Activated T-cell treated with anti-CD3 and anti-CD28 coated beads, Interleukin-2, amount 50 U/mL, for 48 hours (primary cell): ENCODE measurements at regions not wholly inside any gene's neighbourhood (a gene's known extent, or its start where the extent isn't known, plus 50 kb on each side); places are given as distances from the start of the nearest gene placed in this dataset.

Experiments used
- DNase-seq, 2 experiments: peaks; one replicate each; pipeline ENCODE4 v3.0.0-alpha.2; 2020

DNA sequence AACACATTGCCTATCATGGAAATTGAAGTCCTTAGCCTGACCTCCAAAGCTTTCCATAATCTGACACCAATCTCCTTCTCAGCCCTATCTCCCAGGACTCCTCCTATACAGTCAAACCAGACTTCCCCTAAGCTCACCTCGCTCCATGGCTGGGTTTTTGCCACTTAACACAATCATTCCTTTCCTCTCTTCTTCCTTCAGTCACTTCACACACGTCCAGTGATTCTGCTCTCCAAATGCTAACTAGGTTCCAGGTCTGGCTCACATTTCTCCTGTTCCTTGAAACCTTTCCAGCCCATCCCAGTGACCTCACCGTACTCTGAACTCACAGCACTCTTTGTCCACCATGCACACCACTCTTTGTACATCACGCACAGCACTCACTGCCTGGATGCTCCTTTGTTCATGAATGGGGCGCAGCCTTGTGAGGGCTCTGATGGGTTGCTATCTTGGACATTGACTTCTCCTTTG, 98.4 kb downstream of the GLUL start:
- DNase-seq = no peak

DNA sequence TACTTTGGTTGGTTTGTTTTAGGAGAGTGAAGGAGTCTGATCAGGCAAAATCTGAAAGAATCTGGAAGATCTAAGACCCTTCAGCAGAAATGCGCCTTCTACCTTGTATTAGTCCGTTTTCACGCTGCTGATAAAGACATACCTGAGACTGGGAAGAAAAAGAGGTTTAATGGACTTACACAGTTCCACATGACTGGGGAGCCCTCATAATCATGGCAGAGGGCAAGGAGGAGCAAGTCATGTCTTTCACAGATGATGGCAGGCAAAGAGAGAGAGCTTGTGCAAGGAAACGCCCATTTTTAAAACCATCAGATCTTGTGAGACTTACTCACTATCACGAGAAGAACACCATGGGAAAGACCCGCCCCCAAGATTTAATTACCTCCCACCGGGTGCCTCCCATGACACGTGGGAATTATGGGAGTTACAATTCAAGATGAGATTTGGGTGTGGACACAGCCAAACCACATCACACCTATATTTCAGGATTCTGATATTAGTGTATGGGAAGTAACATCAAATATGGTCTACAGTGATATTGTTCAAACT, 99.3 kb downstream of the GLUL start:
- no peak for DNase-seq

DNA sequence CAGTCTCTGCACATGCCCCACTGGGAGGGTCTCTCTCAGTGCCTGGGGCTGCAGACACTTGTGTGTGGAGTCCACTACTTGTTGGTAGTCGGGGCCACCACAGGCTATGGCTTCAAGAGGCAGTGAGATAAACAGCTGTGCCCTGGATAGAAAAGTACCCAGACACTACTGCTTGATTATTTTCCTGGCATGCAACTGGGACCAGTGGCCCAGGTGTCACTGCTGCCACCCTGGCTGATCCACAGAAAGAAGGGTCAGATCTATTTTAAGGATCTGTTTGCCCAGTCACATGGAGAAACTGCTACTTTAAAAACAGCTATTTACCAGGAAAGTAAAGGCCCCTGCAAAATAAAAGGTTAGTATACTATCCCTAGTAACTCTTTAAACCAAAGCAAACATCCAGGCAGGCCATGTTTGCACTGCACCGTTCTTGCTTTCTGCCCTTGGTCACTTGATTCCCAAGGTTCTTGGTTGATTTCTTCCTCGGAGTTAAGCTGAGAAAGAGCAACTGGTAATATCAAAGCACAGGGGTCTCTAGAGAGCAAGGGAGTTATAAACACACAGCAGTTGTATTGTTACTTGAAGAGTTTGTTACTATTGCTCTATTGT, 99.9 kb downstream of the GLUL start:
- DNase-seq = no peak

DNA sequence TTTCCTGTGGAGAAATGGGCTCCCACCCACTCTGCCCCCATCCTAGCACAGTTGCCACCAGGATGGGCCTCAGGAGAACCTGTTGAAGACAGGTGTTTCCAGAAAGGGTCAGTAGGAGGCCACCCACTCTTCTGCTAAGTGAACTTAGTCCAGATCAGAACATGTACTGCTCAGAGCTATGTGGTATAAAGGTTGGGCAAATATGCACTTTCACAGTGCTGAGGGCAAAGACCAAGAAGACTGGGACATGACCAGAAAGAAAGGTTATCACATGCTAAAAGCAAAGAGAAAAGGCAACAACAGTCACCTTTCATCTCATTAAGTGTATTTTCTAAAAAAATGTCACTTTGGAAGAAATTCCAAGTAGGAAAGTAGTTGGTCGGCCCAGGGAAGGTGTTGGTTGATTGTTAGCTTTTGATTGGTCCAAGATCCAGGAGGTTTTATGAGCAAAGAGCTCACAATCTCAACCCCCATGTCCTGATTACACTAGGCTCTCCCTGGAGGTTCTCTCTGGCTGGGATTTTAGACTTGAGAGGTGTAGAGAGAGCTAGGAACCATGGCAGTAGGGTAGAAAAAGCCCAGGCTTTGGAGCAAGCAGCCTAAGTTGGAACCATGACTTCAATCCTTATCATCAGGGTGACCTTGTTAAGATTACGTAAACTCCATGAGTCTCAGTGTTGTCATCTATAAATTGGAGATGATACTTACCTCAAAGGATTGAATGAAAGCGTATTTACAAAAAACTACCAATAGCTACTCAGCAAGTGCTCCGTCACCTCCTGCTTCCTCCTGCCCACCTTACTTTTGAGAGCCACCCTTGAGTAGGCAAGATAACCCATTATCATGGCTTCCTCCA, 102.6 kb downstream of the GLUL start:
- no peak for DNase-seq

DNA sequence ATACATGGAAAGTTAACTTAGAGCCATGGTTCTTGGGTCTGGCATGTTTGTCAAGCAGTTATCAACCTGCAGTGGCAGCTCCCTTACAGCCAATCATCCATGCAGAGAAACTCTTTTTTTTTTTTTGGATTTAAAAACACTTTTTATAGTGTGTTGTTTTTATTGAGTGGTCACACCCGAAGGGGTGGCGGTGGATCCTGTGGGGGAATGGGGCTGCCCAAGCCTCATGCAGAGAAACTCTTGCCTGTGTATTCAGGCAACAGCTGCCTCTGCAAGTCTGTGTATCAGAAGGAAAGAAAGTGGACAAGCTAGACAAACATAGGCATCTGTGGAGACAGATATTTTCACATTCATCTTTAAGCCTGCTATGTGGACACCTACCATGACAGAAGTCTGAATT, 104.8 kb downstream of the GLUL start:
- no peak for DNase-seq

DNA sequence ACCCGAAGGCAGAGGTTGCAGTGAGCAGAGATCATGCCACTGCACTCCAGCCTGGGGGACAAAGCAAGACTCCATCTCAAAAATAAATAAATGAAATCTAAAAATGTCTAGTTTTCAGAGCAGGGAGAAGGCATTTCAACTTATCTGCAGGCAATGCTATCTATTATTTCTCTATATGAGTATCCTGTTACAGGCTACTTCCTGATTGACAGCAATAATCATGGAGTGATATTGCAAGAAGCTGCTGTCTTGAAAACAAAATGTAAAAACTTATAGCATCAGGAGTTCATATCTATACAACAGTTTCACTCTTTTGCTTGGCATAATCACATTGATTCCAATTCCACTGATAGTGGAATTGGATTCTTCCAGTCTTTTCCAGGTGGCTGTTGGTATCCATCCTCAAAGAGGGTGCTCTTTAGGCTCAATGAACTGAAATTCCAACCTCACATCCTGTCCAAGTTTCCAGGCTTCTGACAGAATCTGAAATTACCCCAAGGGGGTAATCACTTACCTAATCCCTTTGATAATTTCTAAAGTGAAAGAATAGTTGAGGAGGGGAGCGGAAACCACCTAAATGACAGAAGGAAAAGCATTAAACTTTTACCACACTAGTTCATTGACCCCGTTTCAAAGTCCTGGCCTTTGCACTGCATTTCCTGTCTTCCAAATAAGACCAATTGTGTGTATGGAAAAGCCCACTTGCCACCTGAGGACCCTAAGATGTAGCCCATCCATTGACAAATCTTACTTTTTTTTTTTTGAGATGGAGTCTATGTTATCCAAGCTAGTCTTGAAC, 107.6 kb downstream of the GLUL start:
- DNase-seq = no peak

DNA sequence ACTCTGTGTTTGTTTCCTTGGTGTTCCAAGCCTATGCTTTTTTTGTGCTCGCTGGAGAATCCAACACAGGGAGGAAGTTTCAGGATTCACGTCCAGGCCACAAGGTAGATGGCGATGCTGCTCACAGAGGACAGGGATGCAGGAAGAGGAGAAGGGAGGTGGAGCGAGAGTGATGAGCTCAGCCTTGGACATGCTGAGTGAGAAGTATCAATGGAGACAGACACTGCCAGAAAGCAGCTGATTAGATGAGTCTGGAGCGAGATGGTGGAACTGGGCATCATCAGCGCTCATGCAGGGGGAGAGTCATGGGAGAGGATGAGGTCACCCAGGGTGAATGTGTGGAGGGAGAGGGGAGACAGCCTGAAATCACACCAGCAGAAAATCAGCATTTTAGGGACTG, 110.0 kb downstream of the GLUL start:
- no peak for DNase-seq

DNA sequence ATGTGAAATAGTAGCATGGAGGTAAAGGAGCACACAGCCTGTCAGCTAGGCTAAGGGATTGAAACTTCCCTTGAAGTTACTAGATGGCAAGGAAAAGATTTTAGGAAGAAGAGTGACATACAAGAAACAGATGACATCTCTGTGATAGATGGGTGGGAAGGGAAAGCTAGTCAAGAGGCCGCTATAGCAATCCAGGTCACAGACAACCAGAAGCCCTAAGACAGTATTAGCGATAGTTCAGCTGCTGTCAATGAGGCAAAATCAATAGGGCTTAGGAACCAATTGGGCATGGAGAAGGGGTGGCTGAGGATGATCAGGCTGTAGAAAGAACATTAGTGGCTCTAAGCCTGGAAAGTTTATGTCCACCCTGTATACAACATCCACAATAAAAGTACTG, 111.1 kb downstream of the GLUL start:
- no peak for DNase-seq

DNA sequence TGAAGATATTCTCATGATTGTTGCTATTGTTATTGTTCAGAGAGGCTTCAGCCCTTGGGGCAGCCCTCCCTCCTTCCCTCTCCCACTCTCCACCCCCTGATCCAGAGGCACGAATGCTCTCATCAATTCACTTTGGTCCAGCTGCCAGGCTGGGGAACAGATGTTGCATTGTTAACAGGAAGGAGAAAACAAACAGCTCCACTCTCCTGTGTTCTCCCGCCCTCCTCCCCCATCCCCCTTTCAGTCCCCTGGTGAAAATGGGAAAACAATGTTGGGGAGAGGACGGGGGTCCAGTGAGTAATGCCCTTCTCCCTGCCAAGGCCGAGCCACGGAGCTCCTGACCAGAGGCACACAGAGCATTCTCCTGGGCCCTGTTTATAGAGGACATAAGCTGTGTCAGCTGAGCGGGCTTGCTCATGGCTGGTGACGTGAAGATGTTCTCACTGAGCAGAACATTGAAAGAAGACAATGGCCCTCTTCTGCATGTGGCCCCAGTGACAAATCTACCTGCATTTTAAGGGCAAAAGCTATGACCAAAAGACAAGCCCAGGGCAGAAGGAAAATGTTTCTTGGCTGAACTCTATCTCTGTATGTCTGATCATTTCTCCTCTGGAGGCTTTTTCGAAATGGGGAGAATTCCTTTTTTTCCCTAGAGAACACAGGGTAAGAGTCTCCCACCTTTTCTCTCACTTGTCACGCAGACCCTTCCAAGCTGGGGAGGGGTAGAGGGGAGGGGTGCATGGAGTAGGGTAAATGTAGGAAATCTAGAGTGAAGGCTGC, 111.7 kb downstream of the GLUL start:
- DNase-seq = no peak

DNA sequence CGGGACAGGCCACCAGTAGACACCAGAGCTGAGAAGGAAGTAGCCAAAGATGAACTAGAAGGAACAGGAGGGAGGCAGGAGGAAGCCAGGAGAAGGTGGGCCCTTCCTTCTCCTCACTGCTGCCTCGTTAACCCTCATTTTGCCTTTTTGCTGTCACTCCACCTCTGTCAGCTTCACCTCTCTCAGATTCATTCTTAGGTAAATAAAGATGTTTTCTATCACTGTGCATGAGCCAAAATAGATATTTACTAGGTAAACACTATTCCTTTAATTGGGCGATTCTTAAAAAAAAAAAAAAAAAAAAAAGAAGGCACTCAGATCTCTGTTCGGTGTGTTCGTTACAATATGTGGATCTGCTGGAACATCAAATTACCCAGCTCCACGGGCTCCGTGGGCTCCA, 112.3 kb downstream of the GLUL start:
- no peak for DNase-seq

DNA sequence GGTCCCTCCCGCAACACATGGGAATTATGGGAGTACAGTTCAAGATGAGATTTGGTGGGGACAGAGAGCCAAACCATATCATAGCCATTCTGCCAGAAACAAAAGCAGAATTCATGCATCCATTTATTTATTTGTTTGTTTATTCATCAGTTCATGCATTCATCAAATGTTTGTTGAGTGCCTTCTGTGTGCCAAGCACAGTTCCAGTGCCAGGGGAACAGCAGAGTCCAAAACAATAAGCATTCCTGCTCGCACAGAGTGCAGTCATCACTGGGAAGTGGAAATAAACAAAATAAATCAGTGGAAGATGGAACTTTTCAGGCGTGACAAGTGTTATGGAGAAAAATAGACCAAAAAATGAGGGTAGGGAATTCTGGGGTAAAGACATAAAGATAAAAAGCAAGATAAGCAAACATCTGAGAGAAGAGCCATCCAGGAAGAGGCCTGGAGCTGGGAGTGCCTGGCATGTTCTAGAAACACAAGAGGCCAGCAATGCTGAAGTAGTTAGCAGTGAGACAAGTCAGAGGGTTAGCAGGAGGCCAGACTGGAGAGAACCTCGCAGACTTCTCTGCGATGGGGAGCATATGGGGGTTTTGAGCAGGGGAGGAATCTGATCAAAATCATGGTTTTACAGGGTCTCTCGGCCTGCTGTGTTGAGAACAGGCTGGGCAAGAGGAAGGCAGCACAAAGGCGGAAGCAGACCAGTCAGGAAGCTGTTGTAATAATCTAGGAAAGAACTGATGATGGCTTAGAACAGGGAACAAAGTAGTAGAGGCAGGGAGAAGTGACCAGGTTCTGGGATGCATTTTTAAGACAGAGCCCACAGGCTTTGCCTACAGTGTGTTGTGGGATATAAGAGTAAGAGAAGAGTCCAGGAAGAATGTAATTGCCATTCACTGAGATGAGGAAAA, 113.2 kb downstream of the GLUL start:
- no peak for DNase-seq

DNA sequence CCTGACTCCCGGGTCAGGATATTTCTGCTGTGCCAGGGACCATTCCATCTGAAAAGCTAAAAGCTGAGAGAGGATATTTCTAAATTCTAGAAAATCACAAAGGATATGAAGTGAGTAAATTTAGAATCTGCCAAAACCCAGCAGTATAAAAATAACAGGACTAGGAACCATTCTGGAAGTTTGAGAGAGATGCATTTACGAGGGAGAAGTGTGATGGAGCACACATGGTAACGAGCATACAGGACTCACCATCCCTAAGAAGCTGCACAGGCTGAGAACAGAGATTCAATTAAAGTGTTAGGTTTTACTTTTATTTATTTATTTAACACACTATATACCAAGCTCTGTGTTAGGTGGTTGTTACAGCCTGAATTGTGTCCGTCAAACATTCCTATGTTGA, 116.3 kb downstream of the GLUL start:
- DNase-seq = no peak

DNA sequence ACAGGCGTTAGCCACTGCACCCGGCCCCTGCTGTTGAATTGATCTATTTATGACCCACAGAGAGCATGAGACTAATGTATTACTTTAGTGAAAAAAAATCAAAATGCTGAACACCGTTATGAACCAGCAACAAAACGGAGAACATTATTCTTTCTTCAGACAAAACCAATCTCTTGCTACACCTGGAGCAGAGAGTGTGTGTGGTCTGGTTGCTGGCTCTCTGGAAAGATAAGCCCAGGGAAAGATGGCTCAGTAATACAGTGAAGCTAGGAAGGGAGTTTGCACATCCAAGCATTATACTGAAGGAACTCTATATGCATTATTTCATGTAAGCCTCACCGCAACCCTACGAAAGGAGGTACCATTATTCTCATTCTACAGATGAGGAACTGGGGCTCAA, 117.0 kb downstream of the GLUL start:
- DNase-seq = no peak

DNA sequence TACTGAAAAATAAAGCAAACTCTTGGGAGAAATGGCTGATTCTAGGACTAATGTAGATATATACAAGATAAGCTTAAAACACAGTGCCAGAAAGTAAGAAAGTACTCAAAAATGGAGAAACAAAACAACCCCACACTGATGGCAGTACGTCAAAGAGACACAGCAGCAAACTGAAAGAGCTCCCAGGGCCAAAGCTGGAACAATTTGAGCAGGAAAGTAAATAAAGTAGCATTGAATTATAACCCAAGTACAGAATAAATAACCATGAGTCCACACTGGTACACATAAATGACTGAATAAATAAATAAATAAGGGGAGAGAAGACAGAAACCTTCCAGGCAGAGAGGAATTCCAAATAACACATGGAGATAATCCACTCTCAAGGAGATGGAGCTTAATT, 120.9 kb downstream of the GLUL start:
- DNase-seq = no peak

DNA sequence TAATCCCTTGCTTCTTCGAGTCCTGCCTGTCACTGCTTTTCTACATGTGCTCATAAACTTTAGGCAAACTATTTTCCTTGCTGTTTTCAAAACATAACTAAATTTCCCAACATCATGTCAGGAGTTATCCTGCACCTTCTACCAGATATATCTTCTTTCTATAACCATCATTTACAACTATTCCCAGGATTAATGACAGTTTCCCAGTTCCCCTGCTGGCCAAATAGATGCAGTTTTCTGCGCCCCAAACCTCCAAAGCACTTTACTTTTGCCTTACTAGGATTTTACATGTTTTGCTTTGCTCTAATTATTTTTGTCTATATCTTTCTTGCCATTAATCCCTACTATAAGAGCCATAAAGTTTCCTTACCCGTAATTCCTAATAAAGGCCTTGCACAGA, 122.5 kb downstream of the GLUL start:
- DNase-seq = no peak

DNA sequence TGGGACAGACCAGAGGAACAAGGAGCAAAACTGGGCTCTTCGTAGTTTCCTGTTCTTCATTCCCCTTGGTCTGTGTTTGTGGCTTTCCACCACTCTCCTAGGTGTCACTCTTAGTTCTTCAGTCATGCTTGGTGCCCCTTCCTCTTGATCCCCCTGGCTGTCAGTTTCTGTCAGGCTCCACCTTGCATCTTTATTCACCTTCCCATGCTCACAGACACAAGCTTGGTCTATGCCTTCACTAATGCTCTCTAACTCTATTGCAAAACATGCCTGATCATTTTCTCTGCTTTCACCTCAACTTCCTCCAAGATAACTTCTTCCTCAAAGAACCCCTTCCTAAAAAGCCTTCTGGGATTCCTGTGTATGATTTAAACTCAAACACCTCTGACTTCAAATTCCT, 122.9 kb downstream of the GLUL start:
- no peak for DNase-seq

DNA sequence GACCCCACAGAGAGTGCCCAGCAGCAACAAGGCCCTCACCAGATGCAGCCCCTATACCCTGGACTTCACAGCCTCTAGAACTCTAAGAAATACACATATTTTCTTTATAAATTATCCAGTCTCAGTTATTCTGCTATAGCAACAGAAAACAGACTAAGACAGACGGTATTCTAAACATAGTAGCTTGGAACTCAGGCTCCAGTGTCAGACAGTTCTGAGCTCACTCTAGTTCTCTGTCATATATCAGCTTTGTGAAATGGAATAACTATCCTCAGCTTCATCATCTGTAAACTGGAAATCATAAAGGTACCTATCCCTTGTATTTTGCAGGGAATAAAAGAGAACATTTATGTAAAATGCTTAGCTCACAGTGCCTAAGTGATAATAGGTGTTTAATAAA, 127.4 kb downstream of the GLUL start:
- DNase-seq = no peak

DNA sequence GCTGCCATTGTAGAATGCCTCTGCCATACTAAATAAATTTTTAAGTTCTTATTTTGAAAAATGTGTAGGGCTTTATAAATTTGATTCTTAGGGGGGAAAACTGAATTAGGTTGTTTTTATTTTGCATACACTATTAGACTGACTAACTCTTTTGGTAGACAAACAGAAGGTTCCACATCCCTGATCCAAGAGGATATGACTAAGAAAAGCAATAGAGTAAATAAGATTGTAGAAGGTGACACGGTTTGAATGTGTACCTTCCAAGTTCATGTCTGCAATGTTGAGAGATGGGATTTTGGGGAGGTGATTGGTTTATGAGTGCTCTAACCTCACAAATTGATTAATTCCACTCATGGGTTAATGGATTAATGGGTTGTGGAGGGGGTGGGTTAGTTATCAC, 127.9 kb downstream of the GLUL start:
- no peak for DNase-seq

DNA sequence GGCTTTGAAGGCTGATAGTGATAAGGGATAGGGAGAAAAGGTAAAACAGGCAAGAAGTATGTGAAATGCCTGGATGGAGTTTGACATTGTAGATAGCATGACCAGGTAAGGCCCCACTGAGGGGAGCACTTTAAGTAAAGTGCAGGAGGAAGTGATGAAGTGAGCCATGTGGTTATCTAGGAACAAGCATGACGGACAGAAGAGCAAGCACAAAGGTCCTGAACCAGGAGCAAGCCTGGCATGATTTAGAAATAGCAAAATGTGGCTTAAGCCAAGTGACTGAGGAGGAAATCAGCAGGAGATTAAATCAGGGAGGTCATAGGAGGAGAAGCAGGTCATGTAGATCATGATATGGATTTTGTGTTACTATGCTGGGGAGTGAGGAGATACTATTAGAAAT, 129.2 kb downstream of the GLUL start:
- DNase-seq = no peak

DNA sequence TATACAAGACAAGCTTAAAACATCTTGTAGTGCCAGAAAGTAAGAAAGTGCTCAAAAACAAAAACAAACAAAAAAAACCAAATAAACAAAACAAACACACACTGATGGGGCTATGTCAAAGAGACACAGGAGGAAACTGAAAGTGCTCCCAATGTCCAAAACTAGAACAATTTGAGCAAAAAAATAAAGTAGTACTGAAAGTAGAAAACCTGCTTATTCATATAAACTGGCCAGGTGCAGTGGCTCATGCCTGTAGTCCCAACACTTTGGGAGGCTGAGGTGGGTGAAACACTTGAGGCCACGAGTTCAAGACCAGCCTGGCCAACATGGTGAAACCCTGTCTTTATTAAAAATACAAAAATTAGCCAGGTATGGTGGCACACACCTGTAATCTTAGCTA, 129.9 kb downstream of the GLUL start:
- DNase-seq = no peak

DNA sequence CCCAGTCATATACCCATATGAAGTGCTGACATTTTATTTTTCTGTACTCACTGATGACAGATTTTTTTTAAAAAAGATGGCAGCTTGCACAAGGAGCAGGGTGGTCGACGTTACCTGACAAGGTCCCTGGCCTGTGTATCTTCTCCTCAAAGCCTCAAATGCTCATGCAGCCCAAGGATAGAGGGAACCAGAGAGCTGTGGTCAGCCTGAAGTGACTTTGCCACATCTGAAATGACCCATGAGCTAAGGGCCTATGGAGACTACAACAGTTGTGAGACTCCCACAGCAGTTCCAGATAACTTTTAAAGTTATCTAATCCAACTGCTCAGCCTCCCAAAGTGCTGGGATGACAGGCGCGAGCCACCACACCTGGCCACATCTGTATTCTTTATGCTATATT, 131.1 kb downstream of the GLUL start:
- no peak for DNase-seq

DNA sequence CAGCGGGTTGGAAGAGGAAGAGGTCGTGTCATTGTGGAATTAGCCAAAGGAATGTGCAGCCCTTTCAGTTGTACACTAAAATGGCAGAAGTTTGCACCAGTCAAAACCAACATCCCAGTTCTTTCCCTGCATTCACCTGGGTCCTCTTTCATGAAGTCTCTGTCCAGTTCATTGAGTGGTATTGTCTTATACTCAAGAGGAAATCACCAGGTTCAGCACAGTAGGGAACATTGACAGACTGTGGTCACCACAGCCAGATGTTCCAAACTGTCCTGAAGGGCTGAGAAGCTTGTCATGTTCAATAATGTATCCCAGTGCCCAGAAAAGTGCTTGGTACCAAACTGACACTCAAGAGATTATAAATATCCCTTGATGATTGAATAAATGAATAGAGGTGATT, 131.6 kb downstream of the GLUL start:
- no peak for DNase-seq
